Body of pancreas (tissue), 4 donors: ENCODE measurements at regions not wholly inside any gene's neighbourhood (a gene's known extent, or its start where the extent isn't known, plus 50 kb on each side); places are given as distances from the start of the nearest gene placed in this dataset.

Source experiments
- POLR2A ChIP-seq, 3 donors: fragments of 450-650 bp; IDR thresholded peaks; one replicate each; pipeline ENCODE4 v1.6.1; 2016; ENCODE audit warnings: antibody characterized with exemption in 3 of 3, mild to moderate bottlenecking in 2 of 3
- TF ChIP-seq, protein P1 (sequence below), 7 experiments: fragments of 450-650 bp in 4 of 7; fragments of 200-600 bp in 3 of 7; sonication (generic) in 3 of 7; IDR thresholded peaks; one replicate each; pipeline ENCODE4 v1.5.1; 2016 to 2019; ENCODE audit warnings: antibody characterized with exemption in 7 of 7

GRCh38 chr10:4561296-4561695 lies 264.7 kb upstream of the AKR1E2 start:
- TF ChIP-seq, protein P1, sequence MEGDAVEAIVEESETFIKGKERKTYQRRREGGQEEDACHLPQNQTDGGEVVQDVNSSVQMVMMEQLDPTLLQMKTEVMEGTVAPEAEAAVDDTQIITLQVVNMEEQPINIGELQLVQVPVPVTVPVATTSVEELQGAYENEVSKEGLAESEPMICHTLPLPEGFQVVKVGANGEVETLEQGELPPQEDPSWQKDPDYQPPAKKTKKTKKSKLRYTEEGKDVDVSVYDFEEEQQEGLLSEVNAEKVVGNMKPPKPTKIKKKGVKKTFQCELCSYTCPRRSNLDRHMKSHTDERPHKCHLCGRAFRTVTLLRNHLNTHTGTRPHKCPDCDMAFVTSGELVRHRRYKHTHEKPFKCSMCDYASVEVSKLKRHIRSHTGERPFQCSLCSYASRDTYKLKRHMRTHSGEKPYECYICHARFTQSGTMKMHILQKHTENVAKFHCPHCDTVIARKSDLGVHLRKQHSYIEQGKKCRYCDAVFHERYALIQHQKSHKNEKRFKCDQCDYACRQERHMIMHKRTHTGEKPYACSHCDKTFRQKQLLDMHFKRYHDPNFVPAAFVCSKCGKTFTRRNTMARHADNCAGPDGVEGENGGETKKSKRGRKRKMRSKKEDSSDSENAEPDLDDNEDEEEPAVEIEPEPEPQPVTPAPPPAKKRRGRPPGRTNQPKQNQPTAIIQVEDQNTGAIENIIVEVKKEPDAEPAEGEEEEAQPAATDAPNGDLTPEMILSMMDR (IDR thresholded peaks at IDR 0.05), result no peak
- TF ChIP-seq POLR2A (IDR thresholded peaks at IDR 0.05), result no peak
